ENCODE measurements at regions not wholly inside any gene's neighbourhood (a gene's known extent, or its start where the extent isn't known, plus 50 kb on each side); places are given as distances from the start of the nearest gene placed in this dataset.

GRCh38 chr6:77036400-77036799 lies 426.9 kb downstream of the HTR1B start:
- no peak overlapping the region for H2AFZ ChIP-seq (ENCODE audit: low read length)

GRCh38 chr6:77034161-77034560 lies 429.1 kb downstream of the HTR1B start:
- H2BK15ac ChIP-seq (ENCODE audit: low read length) = no peak overlapping the region
- no peak overlapping the region for H3K27ac ChIP-seq (replicated peaks; ENCODE audit: low read length)
- H3K4me2 ChIP-seq (ENCODE audit: insufficient read depth, low read length, poor library complexity, severe bottlenecking) = peak overlapping the region; percentile 14
- H3K9me3 ChIP-seq (replicated peaks in 1 of 2; ENCODE audit: control insufficient read depth in 2 of 2, insufficient read depth in 1 of 2, low read depth in 1 of 2, low read length in 2 of 2) = no peaks in the 10 kb centered on the region
- no peak overlapping the region for H3K18ac ChIP-seq (ENCODE audit: low read length)
- H3K4me1 ChIP-seq (ENCODE audit: control insufficient read depth in 2 of 2, insufficient read depth in 1 of 2, low read depth in 1 of 2, low read length in 2 of 2) = peaks cover 0 to 4% of the 10 kb centered on the region in 2 donors
- H2BK12ac ChIP-seq (ENCODE audit: low read length) = no peak overlapping the region
- no peak overlapping the region for H2BK5ac ChIP-seq (ENCODE audit: low read length)
- no peak overlapping the region for H3K14ac ChIP-seq (ENCODE audit: low read length)
- H2BK120ac ChIP-seq (ENCODE audit: low read depth, low read length) = no peak overlapping the region
- H3K27me3 ChIP-seq (ENCODE audit: control insufficient read depth in 3 of 3, insufficient read depth in 3 of 3, low read depth in 1 of 3, low read length in 3 of 3) = no peaks in the 10 kb centered on the region
- no peak overlapping the region for H4K91ac ChIP-seq (ENCODE audit: low read depth, low read length, poor library complexity)
- WGBS, 2 donors (ENCODE audit: extremely low coverage in 2 of 2, insufficient read length in 2 of 2, insufficient replicate concordance in 1 of 2) = no CpG with 5 or more reads among the region's 5 CpGs
- no peak overlapping the region for H2AFZ ChIP-seq (ENCODE audit: low read length)
- no peaks in the 10 kb centered on the region for H3K79me1 ChIP-seq (ENCODE audit: low read depth, low read length)
- no peaks in the 10 kb centered on the region for H3K36me3 ChIP-seq (replicated peaks in 1 of 2; ENCODE audit: control insufficient read depth in 2 of 2, insufficient read depth in 2 of 2, low read length in 2 of 2)
- no peak overlapping the region for H2AK5ac ChIP-seq (ENCODE audit: low read depth, low read length)
- DNase-seq (ENCODE audit: low spot score) = peak; percentile 46
- no peak overlapping the region for H3K9ac ChIP-seq (ENCODE audit: low read depth, low read length, poor library complexity)
- no peak overlapping the region for H3K4ac ChIP-seq (ENCODE audit: low read length)
- no peak overlapping the region for H3K23ac ChIP-seq (ENCODE audit: low read depth, low read length, poor library complexity)
- no peak overlapping the region for H4K8ac ChIP-seq (ENCODE audit: low read depth, low read length)
- no peak overlapping the region for H3K4me3 ChIP-seq (ENCODE audit: low read length in 2 of 2)

More at GRCh38 chr6:77036400-77036799, 426.9 kb downstream of the HTR1B start:
- Histone ChIP-seq H2BK12ac (ENCODE audit: low read length) (no peak overlapping the region), H3K4ac (ENCODE audit: low read length) (no peak overlapping the region), H3K27me3 (ENCODE audit: control insufficient read depth in 3 of 3, insufficient read depth in 3 of 3, low read depth in 1 of 3, low read length in 3 of 3) (no peaks in the 10 kb centered on the region), H2BK5ac (ENCODE audit: low read length) (no peak overlapping the region), H3K4me1 (ENCODE audit: control insufficient read depth in 2 of 2, insufficient read depth in 1 of 2, low read depth in 1 of 2, low read length in 2 of 2) (peaks cover 0 to 4% of the 10 kb centered on the region in 2 donors), H3K14ac (ENCODE audit: low read length) (no peak overlapping the region), H3K9me3 (replicated peaks in 1 of 2; ENCODE audit: control insufficient read depth in 2 of 2, insufficient read depth in 1 of 2, low read depth in 1 of 2, low read length in 2 of 2) (no peaks in the 10 kb centered on the region), H3K4me3 (ENCODE audit: low read length in 2 of 2) (no peak overlapping the region), H3K23ac (ENCODE audit: low read depth, low read length, poor library complexity) (no peak overlapping the region), H2BK15ac (ENCODE audit: low read length) (no peak overlapping the region), H3K9ac (ENCODE audit: low read depth, low read length, poor library complexity) (no peak overlapping the region), H3K79me1 (ENCODE audit: low read depth, low read length) (no peaks in the 10 kb centered on the region), H2BK120ac (ENCODE audit: low read depth, low read length) (no peak overlapping the region), H4K91ac (ENCODE audit: low read depth, low read length, poor library complexity) (no peak overlapping the region), H3K27ac (replicated peaks; ENCODE audit: low read length) (no peak overlapping the region), H2AK5ac (ENCODE audit: low read depth, low read length) (no peak overlapping the region), H3K36me3 (replicated peaks in 1 of 2; ENCODE audit: control insufficient read depth in 2 of 2, insufficient read depth in 2 of 2, low read length in 2 of 2) (no peaks in the 10 kb centered on the region), H3K18ac (ENCODE audit: low read length) (no peak overlapping the region), H4K8ac (ENCODE audit: low read depth, low read length) (no peak overlapping the region), H3K4me2 (ENCODE audit: insufficient read depth, low read length, poor library complexity, severe bottlenecking) (no peak overlapping the region)
- no CpG with 5 or more reads among the region's 4 CpGs for WGBS, 2 donors (ENCODE audit: extremely low coverage in 2 of 2, insufficient read length in 2 of 2, insufficient replicate concordance in 1 of 2)
- no peak for DNase-seq (ENCODE audit: low spot score)

- H2BK120ac ChIP-seq (ENCODE audit: low read depth, low read length) = no peak overlapping the region
- H3K9me3 ChIP-seq (replicated peaks in 1 of 2; ENCODE audit: control insufficient read depth in 2 of 2, insufficient read depth in 1 of 2, low read depth in 1 of 2, low read length in 2 of 2) = no peaks in the 10 kb centered on the region
- H2AFZ ChIP-seq (ENCODE audit: low read length) = no peak overlapping the region
- no peak overlapping the region for H3K4me2 ChIP-seq (ENCODE audit: insufficient read depth, low read length, poor library complexity, severe bottlenecking)
- H3K36me3 ChIP-seq (replicated peaks in 1 of 2; ENCODE audit: control insufficient read depth in 2 of 2, insufficient read depth in 2 of 2, low read length in 2 of 2) = no peaks in the 10 kb centered on the region
- H3K14ac ChIP-seq (ENCODE audit: low read length) = no peak overlapping the region
- H3K4me3 ChIP-seq (ENCODE audit: low read length in 2 of 2) = no peak overlapping the region
- no peak overlapping the region for H3K18ac ChIP-seq (ENCODE audit: low read length)
- H3K79me1 ChIP-seq (ENCODE audit: low read depth, low read length) = no peaks in the 10 kb centered on the region
- H4K8ac ChIP-seq (ENCODE audit: low read depth, low read length) = no peak overlapping the region
- no CpG with 5 or more reads among the region's 7 CpGs for WGBS, 2 donors (ENCODE audit: extremely low coverage in 2 of 2, insufficient read length in 2 of 2, insufficient replicate concordance in 1 of 2)
- H2BK12ac ChIP-seq (ENCODE audit: low read length) = no peak overlapping the region
- H3K4ac ChIP-seq (ENCODE audit: low read length) = no peak overlapping the region
- no peak overlapping the region for H3K9ac ChIP-seq (ENCODE audit: low read depth, low read length, poor library complexity)
- H2BK5ac ChIP-seq (ENCODE audit: low read length) = no peak overlapping the region
- H2BK15ac ChIP-seq (ENCODE audit: low read length) = no peak overlapping the region
- no peaks in the 10 kb centered on the region for H3K27me3 ChIP-seq (ENCODE audit: control insufficient read depth in 3 of 3, insufficient read depth in 3 of 3, low read depth in 1 of 3, low read length in 3 of 3)
- H3K23ac ChIP-seq (ENCODE audit: low read depth, low read length, poor library complexity) = no peak overlapping the region
- H3K4me1 ChIP-seq (ENCODE audit: control insufficient read depth in 2 of 2, insufficient read depth in 1 of 2, low read depth in 1 of 2, low read length in 2 of 2) = peaks cover 0 to 4% of the 10 kb centered on the region in 2 donors
- H4K91ac ChIP-seq (ENCODE audit: low read depth, low read length, poor library complexity) = no peak overlapping the region
- no peak overlapping the region for H3K27ac ChIP-seq (replicated peaks; ENCODE audit: low read length)
- DNase-seq (ENCODE audit: low spot score) = no peak
- H2AK5ac ChIP-seq (ENCODE audit: low read depth, low read length) = no peak overlapping the region
These were observed 432.2 kb downstream of the HTR1B start for GRCh38 chr6:77030929-77031674.

GRCh38 chr6:77026341-77026740 lies 436.9 kb downstream of the HTR1B start:
- no peak overlapping the region for H3K27ac ChIP-seq (replicated peaks; ENCODE audit: low read length)
- H3K79me1 ChIP-seq (ENCODE audit: low read depth, low read length) = no peaks in the 10 kb centered on the region
- H3K4me1 ChIP-seq (ENCODE audit: control insufficient read depth in 2 of 2, insufficient read depth in 1 of 2, low read depth in 1 of 2, low read length in 2 of 2) = no peaks in the 10 kb centered on the region
- no peak overlapping the region for H3K4me3 ChIP-seq (ENCODE audit: low read length in 2 of 2)
- H4K91ac ChIP-seq (ENCODE audit: low read depth, low read length, poor library complexity) = no peak overlapping the region
- H3K9me3 ChIP-seq (replicated peaks in 1 of 2; ENCODE audit: control insufficient read depth in 2 of 2, insufficient read depth in 1 of 2, low read depth in 1 of 2, low read length in 2 of 2) = no peaks in the 10 kb centered on the region
- H2BK12ac ChIP-seq (ENCODE audit: low read length) = no peak overlapping the region
- H3K9ac ChIP-seq (ENCODE audit: low read depth, low read length, poor library complexity) = no peak overlapping the region
- DNase-seq (ENCODE audit: low spot score) = no peak
- no peak overlapping the region for H2BK15ac ChIP-seq (ENCODE audit: low read length)
- no peak overlapping the region for H3K14ac ChIP-seq (ENCODE audit: low read length)
- H3K36me3 ChIP-seq (replicated peaks in 1 of 2; ENCODE audit: control insufficient read depth in 2 of 2, insufficient read depth in 2 of 2, low read length in 2 of 2) = no peaks in the 10 kb centered on the region
- no CpG with 5 or more reads among the region's 2 CpGs for WGBS, 2 donors (ENCODE audit: extremely low coverage in 2 of 2, insufficient read length in 2 of 2, insufficient replicate concordance in 1 of 2)
- no peak overlapping the region for H2BK5ac ChIP-seq (ENCODE audit: low read length)
- H3K23ac ChIP-seq (ENCODE audit: low read depth, low read length, poor library complexity) = no peak overlapping the region
- H2AFZ ChIP-seq (ENCODE audit: low read length) = no peak overlapping the region
- H3K4ac ChIP-seq (ENCODE audit: low read length) = no peak overlapping the region
- no peaks in the 10 kb centered on the region for H3K27me3 ChIP-seq (ENCODE audit: control insufficient read depth in 3 of 3, insufficient read depth in 3 of 3, low read depth in 1 of 3, low read length in 3 of 3)
- no peak overlapping the region for H2AK5ac ChIP-seq (ENCODE audit: low read depth, low read length)
- H3K4me2 ChIP-seq (ENCODE audit: insufficient read depth, low read length, poor library complexity, severe bottlenecking) = no peak overlapping the region
- no peak overlapping the region for H4K8ac ChIP-seq (ENCODE audit: low read depth, low read length)
- no peak overlapping the region for H2BK120ac ChIP-seq (ENCODE audit: low read depth, low read length)
- no peak overlapping the region for H3K18ac ChIP-seq (ENCODE audit: low read length)

Measured in neuronal stem cell (in vitro differentiated cells).